Stimulated activated CD4-positive, alpha-beta T cell treated with anti-CD3 and anti-CD28 coated beads, Interleukin-12 subunit alpha, Interleukin-12 subunit beta, amount 100 ng/mL, for 48 hours (primary cell): ENCODE measurements at regions not wholly inside any gene's neighbourhood (a gene's known extent, or its start where the extent isn't known, plus 50 kb on each side); places are given as distances from the start of the nearest gene placed in this dataset.
A peak's percentile ranks its signal among the peaks of the same experiment; 100 is the strongest.

Experiments used
- DNase-seq, 3 donors: peaks; one replicate each; pipeline ENCODE4 v3.0.0-alpha.2; 2020; ENCODE audit warnings: low read depth in 2 of 3, low spot score in 1 of 3

DNA sequence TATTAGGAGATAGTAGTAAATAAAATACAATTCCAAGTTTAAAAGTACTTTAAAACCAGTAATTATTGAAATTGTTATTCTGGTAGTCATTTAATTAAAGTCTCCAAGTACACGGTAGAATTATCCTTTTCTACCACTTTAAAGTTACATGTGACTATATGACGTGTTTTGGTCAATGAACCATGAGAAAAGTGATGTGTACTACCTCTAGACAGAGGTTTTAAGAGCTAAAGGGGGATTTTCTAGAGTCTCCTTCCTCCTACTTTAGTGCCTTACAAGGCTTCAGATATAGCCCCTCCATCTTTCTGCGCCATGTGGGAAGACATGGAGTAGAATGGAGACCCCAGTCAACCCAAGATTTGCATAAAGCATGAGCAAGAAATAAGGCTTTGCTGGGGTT, 2296.6 kb upstream of the AGA start:
- DNase-seq, result no peak

- DNase-seq, result no peak
These were observed 2305.1 kb upstream of the AGA start for GRCh38 chr4:179747218-179747910.

DNA sequence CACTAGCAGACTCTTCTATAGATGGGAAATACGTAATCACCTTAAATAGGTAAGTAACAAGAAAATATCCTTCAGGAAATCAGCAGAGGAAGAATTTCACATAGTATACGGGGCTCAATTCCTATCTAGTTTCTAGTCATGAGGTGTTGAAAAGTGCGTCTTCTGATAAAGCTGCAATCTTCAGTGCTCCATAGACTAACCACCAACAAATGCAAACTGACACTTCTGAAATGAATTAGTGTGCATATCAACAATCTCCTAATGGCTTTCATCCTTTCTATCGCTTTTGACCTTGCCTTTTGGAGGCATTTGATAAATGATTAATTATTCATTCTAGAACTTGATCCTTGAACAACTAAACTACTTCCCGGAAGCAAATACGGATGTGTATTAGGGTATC, 2306.6 kb upstream of the AGA start:
- no peak for DNase-seq

- DNase-seq, result no peak
These were observed 2308.1 kb upstream of the AGA start for GRCh38 chr4:179750374-179750773.

DNA sequence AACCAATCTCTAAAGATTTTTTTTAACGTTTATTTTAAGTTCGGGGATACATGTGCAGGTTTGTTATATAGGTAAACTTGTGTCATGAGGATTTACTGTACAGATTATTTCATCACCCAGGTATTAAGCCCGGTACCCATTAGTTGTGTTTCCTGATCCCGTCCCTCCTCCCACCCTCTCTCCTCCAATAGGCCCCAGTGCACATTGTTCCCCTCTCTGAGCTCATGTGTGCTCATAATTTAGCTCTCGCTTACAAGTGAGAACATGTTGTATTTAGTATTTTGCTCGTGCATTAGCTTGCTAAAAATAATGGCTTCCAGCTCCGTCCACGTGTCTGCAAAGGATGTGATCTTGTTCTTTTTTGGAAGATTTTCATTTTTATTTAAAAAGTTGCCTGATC, 2309.4 kb upstream of the AGA start:
- DNase-seq, result no peak

- no peak for DNase-seq
These were observed 2313.1 kb upstream of the AGA start for GRCh38 chr4:179755322-179755721.

- no peak for DNase-seq
These were observed 2315.4 kb upstream of the AGA start for GRCh38 chr4:179757641-179758040.

DNA sequence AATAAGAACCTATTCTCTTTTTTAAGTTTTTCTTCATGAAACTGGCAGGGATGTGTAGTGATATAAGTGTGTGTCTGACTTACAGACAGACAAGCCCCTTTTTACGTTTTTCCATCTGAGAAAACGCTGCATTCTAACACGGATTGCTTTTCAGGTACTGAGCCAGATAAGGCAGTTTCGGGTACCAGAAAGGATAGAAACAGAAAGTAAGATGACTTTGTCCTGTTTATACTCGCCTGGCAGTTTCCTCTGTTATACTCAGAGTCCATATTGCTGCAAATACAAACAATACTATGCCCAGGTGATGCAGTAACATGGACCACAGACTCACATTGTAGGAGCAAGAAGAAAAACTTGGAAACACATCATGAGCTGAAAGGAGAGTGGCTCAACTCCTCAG, 2320.6 kb upstream of the AGA start:
- DNase-seq, result no peak

DNA sequence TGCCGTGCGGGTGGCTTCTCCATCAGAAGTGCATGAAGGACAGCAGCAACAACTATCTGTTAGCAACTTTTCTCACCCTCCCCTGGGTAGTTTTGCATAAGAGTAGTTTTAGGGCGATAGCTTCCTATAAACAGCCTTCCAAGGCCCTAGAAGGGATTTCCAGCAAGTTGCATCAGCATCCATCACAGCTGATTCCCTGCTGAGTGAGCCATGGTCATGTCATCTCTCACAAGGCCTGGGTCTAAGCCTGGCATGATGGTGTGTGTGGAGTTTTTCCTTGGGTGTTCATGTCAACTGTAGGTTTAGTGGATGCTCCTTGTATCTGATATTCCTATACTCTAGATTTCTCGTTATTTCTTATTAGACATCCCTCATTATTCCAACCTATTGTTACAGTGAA, 2324.7 kb upstream of the AGA start:
- no peak for DNase-seq

- no peak for DNase-seq
These were observed 2326.8 kb upstream of the AGA start for GRCh38 chr4:179768996-179769395.

DNA sequence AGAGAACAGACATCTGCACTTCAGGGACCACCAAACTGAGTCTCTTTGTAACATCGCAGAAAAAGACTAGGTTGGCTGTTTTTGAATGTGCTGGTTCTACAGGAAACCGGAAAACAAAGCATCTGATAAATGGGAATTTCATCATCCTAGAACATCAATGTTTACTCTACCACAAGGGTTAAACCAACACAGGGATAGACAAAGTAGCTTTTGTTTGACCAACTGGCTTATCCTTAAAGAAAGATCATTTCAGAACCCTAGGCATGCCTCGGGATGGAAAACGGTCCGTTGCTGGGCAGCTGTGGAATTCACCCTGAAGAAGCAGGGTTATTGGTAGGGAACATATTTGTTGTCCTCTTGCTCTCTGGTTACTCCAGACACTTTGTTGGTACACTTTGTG, 2355.5 kb upstream of the AGA start:
- no peak for DNase-seq

- DNase-seq, result no peak
These were observed 2361.6 kb upstream of the AGA start for GRCh38 chr4:179803857-179804256.

DNA sequence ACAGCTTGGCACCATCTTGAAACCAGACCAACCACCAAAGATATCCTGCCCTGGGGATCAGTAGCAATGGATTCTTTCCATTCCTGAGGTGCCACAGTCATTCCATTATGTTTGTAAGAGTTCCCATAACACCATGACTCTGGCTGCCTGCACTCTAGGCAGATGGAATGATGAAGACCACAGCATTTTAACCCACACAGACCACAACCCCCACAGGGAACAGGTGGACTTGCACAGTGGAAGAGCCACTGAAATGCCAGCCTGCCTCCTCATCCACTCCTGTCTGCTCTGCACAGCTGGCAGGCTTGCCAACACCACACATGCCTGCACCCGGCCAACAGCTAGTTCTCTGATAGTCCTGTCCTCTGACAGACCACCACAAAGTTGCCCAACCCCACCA, 2362.2 kb upstream of the AGA start:
- no peak for DNase-seq

- no peak for DNase-seq
These were observed 2375.1 kb upstream of the AGA start for GRCh38 chr4:179817317-179817716.

DNA sequence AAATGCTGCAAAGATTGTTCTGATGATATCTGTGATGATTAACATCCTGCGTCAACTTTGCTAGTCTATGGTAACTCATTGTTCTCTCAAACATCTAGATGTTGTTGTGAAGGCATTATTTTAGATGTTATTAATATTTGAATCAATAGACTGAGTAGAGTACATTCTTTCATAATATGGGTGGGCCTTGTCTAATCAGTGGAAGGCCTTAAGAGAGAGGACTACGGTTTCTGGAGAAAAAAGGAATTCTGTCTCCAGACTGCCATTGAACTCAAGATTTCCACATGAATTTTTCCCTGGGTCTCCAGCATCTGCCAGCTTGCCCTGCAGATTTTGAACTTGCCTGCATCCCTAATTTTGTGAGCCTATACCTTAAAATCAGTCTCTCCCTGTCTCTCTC, 2381.1 kb upstream of the AGA start:
- DNase-seq, result no peak

DNA sequence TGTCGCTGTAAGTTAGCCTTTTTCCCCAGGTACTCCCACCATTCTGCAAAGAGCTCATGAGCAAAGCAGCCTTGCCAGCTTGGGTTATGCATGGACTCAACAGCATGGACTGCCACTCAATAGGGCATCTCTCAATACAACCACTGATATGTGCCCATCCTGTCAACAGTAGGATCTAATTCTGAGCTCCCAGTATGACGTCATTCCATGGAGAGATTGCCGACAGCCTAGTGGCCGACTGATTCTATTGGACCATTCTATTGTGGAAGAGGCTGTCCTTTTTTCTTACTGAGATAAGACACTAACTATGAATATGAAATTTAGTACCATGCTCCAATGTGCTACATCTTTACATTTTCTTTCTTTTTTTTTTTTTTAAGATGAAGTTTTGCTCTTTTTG, 2389.0 kb upstream of the AGA start:
- DNase-seq, result no peak

DNA sequence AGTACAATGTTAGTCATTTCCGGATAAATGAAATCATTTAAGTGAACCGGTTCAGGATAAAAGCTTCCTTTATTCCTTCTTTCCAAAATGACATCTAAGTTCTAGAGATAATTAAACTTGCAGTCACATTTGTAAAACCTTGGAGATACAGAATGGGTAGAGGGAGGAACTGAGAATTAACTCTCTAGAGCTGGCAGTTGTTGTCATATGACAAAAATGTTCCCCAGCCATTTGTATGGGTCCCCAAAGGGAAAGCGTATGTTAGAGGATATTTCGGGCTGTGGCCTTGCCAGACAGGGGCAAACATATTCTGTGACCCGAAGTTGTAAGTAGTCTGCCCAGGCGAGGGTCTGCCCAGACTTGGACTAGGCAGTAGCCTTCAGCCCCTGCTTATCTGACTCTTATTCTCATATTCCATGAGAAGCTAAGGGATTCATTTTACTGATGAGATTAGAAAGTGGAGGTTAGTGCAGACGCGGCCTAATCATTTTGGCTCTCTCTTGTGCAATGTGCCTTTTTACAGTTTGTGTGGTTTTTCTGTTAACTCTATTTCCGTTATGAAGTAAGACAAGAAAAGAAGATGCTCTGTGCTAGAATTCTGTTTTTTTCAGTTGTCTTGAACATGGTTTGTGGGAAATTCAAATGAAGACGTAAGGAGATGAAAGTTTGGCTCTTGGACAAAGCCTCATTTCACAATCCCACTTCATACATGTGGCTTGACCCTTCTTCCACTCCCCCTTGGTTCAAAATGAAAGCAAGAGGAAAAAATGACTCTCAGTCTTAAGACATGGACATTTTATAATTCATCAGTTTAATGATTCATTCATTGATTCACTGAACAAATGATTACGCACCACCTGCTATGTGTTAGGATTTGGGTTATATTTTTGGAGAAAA, 2394.2 kb upstream of the AGA start:
- no peak for DNase-seq

- DNase-seq, result no peak
These were observed 2399.8 kb upstream of the TENM3 start for GRCh38 chr4:179843370-179843769.

- DNase-seq, result no peak
These were observed 2387.7 kb upstream of the TENM3 start for GRCh38 chr4:179855469-179855868.

DNA sequence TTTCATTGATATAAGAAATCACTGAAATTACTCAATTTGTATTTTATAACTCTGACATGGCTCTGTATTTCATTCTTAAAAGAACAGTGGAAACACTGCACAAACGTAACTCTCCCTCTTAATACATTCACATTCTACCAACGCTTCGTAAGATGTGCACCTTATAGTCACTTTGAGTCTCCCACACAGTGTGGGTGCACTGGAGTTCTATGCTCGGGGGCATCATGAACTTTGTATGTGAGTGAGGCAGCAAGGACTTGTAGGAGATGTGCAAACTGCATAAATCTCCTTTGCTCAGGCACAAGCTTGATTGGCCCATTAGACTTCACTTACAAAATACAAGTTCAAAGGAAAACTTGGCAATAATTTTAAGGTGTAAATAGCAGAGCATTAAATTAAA, 2385.0 kb upstream of the TENM3 start:
- no peak for DNase-seq

- DNase-seq, result peak; percentile 6 to 8 (median 8)
These were observed 2375.8 kb upstream of the TENM3 start for GRCh38 chr4:179867300-179867878.

GRCh38 chr4:179871726-179872125, 2371.5 kb upstream of the TENM3 start:
- no peak for DNase-seq
